SK-N-SH (cell line): ENCODE measurements at regions not wholly inside any gene's neighbourhood (a gene's known extent, or its start where the extent isn't known, plus 50 kb on each side); places are given as distances from the start of the nearest gene placed in this dataset.

Experiments
- CTCF ChIA-PET: fragments of 300-600, 350-600 bp; formaldehyde crosslinking; extraction: SDS; loops from one replicate; lab custom pipeline; 2021; lab: Yijun Ruan, JAX
- POLR2A ChIA-PET: fragments of 350-600 bp; sonication (Branson Sonifier 250); formaldehyde crosslinking; extraction: SDS; loops from one replicate; lab custom pipeline; 2020; ENCODE audit warnings: antibody characterized with exemption, inconsistent platforms; lab: Yijun Ruan, JAX
- DNase-seq: peaks from one replicate; pipeline ENCODE4 v3.0.0; 2012
- H2AFZ ChIP-seq: fragments of 200-600 bp; sonication (generic); 2 replicates; pipeline ENCODE4 v1.8.1; 2016; ENCODE audit warnings: antibody characterized with exemption, mild to moderate bottlenecking, low read depth
- H3F3A ChIP-seq: fragments of 200-600 bp; sonication (generic); replicated peaks from 2 replicates; pipeline ENCODE3; 2016; ENCODE audit warnings: antibody characterized with exemption, mild to moderate bottlenecking; ENCODE audit not compliant: insufficient read depth
- H3K27ac ChIP-seq, 2 experiments: fragments of 200-500 bp in 1 of 2; fragments of 200-600 bp in 1 of 2; sonication (Bioruptor generic) in 1 of 2; sonication (generic), shearing (Covaris generic) in 1 of 2; 2 replicates each; pipeline versions ENCODE4 v1.5.1 to v1.6.1; 2014 to 2016; ENCODE audit warnings: low read depth in 2 of 2, inconsistent platforms in 1 of 2, low read length in 1 of 2, mild to moderate bottlenecking in 1 of 2, mixed read lengths in 1 of 2
- H3K27me3 ChIP-seq: fragments of 200-600 bp; sonication (generic), shearing (Covaris generic); 2 replicates; pipeline ENCODE4 v1.6.1; 2016; ENCODE audit warnings: mixed run types; ENCODE audit not compliant: insufficient read depth
- H3K36me3 ChIP-seq, 2 experiments: fragments of 200-500 bp in 1 of 2; fragments of 200-600 bp in 1 of 2; sonication (Bioruptor generic) in 1 of 2; sonication (generic) in 1 of 2; replicated peaks in 1 of 2; 2 replicates each; pipeline versions ENCODE3 to v1.5.1; 2014 to 2016; ENCODE audit warnings: low read length in 1 of 2, mild to moderate bottlenecking in 1 of 2; ENCODE audit not compliant: insufficient read depth in 2 of 2, control insufficient read depth in 1 of 2
- H3K4me1 ChIP-seq, 2 experiments: fragments of 200-500 bp in 1 of 2; fragments of 200-600 bp in 1 of 2; sonication (Bioruptor generic) in 1 of 2; sonication (generic), shearing (Covaris generic) in 1 of 2; 2 replicates each; pipeline versions ENCODE4 v1.5.1 to v1.6.1; 2014 to 2016; ENCODE audit warnings: low read depth in 1 of 2, low read length in 1 of 2, mixed run types in 1 of 2; ENCODE audit not compliant: insufficient read depth in 2 of 2, control insufficient read depth in 1 of 2
- H3K4me2 ChIP-seq: fragments of 200-600 bp; sonication (generic), shearing (Covaris generic); 2 replicates; pipeline ENCODE4 v1.6.1; 2017; ENCODE audit warnings: mixed run types
- H3K4me3 ChIP-seq, 2 experiments: fragments of 200-500 bp in 1 of 2; fragments of 200-600 bp in 1 of 2; sonication (Bioruptor generic) in 1 of 2; sonication (generic), shearing (Covaris generic) in 1 of 2; 2 replicates each; pipeline versions ENCODE4 v1.5.1 to v1.8.1; 2014 to 2016; ENCODE audit warnings: low read depth in 2 of 2, inconsistent platforms in 1 of 2, low read length in 1 of 2, mild to moderate bottlenecking in 1 of 2, mixed read lengths in 1 of 2, moderate library complexity in 1 of 2
- H3K79me2 ChIP-seq: fragments of 200-600 bp; sonication (generic); 2 replicates; pipeline ENCODE4 v1.8.1; 2017; ENCODE audit warnings: mild to moderate bottlenecking; ENCODE audit not compliant: insufficient read depth
- H3K9ac ChIP-seq: fragments of 200-600 bp; sonication (generic); 2 replicates; pipeline ENCODE4 v1.6.1; 2017; ENCODE audit warnings: mixed run types
- H3K9me2 ChIP-seq: fragments of 200-600 bp; sonication (generic); 2 replicates; pipeline ENCODE4 v1.6.1; 2017; ENCODE audit warnings: mixed run types
- H3K9me3 ChIP-seq: fragments of 200-600 bp; sonication (generic); 2 replicates; pipeline ENCODE4 v1.6.1; 2017; ENCODE audit warnings: mixed run types, mild to moderate bottlenecking, moderate library complexity
- H4K20me1 ChIP-seq: fragments of 200-600 bp; sonication (generic); 2 replicates; pipeline ENCODE4 v1.6.1; 2017; ENCODE audit warnings: mild to moderate bottlenecking, mixed run types; ENCODE audit not compliant: insufficient read depth
- CHD2 ChIP-seq: fragments of 150-350 bp; IDR thresholded peaks from 2 replicates; pipeline ENCODE4 v1.6.1; 2018; ENCODE audit warnings: low read length; ENCODE audit not compliant: partially characterized antibody
- ELF1 ChIP-seq: IDR thresholded peaks from 2 replicates; pipeline ENCODE4 v1.4.0; 2012
- EP300 ChIP-seq, 2 experiments: IDR thresholded peaks; 2 replicates each; pipeline versions ENCODE4 v1.4.0 to v1.6.1; 2012; ENCODE audit warnings: borderline replicate concordance in 1 of 2, low read depth in 1 of 2, low read length in 1 of 2
- EZH2phosphoT487 ChIP-seq: fragments of 200-600 bp; sonication (generic); IDR thresholded peaks from 2 replicates; pipeline ENCODE4 v1.6.1; 2017; ENCODE audit warnings: low read depth, mixed run types, mild to moderate bottlenecking, antibody characterized with exemption, moderate library complexity, borderline replicate concordance
- FOSL2 ChIP-seq: IDR thresholded peaks from 2 replicates; pipeline ENCODE4 v1.4.0; 2012; ENCODE audit warnings: low read depth, mild to moderate bottlenecking, moderate library complexity, borderline replicate concordance
- FOXJ3 ChIP-seq: sonication (generic); formaldehyde crosslinking; IDR thresholded peaks from 2 replicates; pipeline ENCODE4 v1.5.1; 2020; ENCODE audit warnings: mild to moderate bottlenecking, missing genetic modification reagents
- FOXM1 ChIP-seq: IDR thresholded peaks from 2 replicates; pipeline ENCODE4 v1.4.0; 2012; ENCODE audit warnings: low read depth, mild to moderate bottlenecking
- GATA2 ChIP-seq: sonication (generic); formaldehyde crosslinking; IDR thresholded peaks from 2 replicates; pipeline ENCODE4 v1.5.0; 2020; ENCODE audit warnings: mild to moderate bottlenecking, missing genetic modification reagents
- JUND ChIP-seq: IDR thresholded peaks from 2 replicates; pipeline ENCODE4 v1.4.0; 2012
- MEF2A ChIP-seq: IDR thresholded peaks from 2 replicates; pipeline ENCODE4 v1.4.0; 2012; ENCODE audit warnings: low read depth, borderline replicate concordance
- MXI1 ChIP-seq: IDR thresholded peaks from 2 replicates; pipeline ENCODE4 v1.6.1; 2012; ENCODE audit warnings: mild to moderate bottlenecking, low read depth, low read length, improper control_type of control experiment
- NFIC ChIP-seq: IDR thresholded peaks from 2 replicates; pipeline ENCODE4 v1.4.0; 2012; ENCODE audit warnings: borderline replicate concordance
- POLR2AphosphoS5 ChIP-seq: IDR thresholded peaks from 2 replicates; pipeline ENCODE4 v1.6.1; 2012; ENCODE audit warnings: low read depth, low read length
- RAD21 ChIP-seq: IDR thresholded peaks from 2 replicates; pipeline ENCODE4 v1.6.1; 2012; ENCODE audit warnings: mild to moderate bottlenecking, low read length
- RXRA ChIP-seq: IDR thresholded peaks from 2 replicates; pipeline ENCODE4 v1.4.0; 2012; ENCODE audit warnings: low read depth, mild to moderate bottlenecking, borderline replicate concordance
- SIN3A ChIP-seq: IDR thresholded peaks from 2 replicates; pipeline ENCODE4 v1.6.1; 2012; ENCODE audit warnings: low read depth, mild to moderate bottlenecking, low read length, moderate library complexity, borderline replicate concordance
- SMC3 ChIP-seq: IDR thresholded peaks from 2 replicates; pipeline ENCODE4 v1.6.1; 2012; ENCODE audit warnings: low read depth, low read length, improper control_type of control experiment
- TAF1 ChIP-seq: IDR thresholded peaks from 2 replicates; pipeline ENCODE4 v1.6.1; 2012; ENCODE audit warnings: low read depth, mild to moderate bottlenecking, low read length, moderate library complexity, borderline replicate concordance
- TCF12 ChIP-seq: IDR thresholded peaks from 2 replicates; pipeline ENCODE4 v1.4.0; 2012
- WGBS: methylation state at CpG from one replicate; pipeline ENCODE4 v1.1.6; 2017; ENCODE audit warnings: low lambda C conversion rate; 5-methylcytosine and 5-hydroxymethylcytosine counted together
- TF ChIP-seq, protein P1 (sequence below): fragments of 150-350 bp; IDR thresholded peaks from 2 replicates; pipeline ENCODE4 v1.6.1; 2016; ENCODE audit warnings: mild to moderate bottlenecking, low read depth, low read length
- TF ChIP-seq, protein P2 (sequence below): fragments of 200-600 bp; sonication (generic); IDR thresholded peaks from 2 replicates; pipeline ENCODE4 v1.6.1; 2017; ENCODE audit warnings: antibody characterized with exemption, mild to moderate bottlenecking, moderate library complexity
- TF ChIP-seq, protein P3 (sequence below): IDR thresholded peaks from 2 replicates; pipeline ENCODE4 v1.4.0; 2012; ENCODE audit warnings: low read depth, borderline replicate concordance

DNA sequence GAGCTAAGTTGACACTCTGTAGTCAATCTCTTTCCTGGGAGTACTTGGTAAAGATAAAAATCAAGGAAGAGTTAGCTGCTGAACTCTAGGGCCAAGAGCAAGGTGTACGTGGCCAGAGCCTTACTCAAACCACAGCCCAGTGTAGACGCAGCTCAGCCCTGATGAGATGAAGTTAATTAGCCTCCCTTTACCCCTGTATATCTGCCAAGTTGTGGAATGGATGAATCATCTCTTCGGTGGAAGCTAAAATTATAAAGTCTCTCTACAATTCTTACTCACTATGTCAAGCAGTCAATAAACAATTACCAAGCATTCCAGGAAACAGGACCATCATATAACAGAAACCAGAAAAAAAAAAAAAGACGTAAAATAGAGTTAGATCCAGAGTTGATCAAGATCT is 146.9 kb upstream of the UFM1 start:
- DNase-seq: no peak

DNA sequence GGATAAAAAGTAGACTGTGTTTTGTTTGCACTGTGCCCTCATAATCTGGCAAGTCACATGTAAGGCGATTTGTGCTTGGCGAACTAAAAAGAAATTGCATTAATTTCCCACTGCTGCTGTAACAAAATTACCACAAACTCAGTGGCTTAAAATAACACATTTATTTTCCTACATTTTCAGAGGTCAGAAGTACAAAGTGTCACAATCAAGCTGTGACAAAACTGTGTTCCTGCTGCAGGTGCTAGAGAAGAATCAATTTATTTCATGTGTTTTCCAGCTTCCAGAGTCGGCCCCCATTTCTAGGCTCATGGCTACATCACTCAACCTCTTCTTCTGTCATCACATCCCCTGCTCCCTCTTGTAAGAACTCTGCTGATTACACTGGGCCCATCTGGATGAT is 158.6 kb upstream of the UFM1 start:
- no peak overlapping the region for H2AFZ ChIP-seq
- H3K4me3 ChIP-seq: no peak overlapping the region
- 2% methylated on average over 3 of the region's 3 CpGs for WGBS
- CTCF ChIA-PET: no interaction called here
- no peaks in the 10 kb centered on the region for H3K36me3 ChIP-seq
- no peaks in the 10 kb centered on the region for H3K9me3 ChIP-seq
- H3K27me3 ChIP-seq: 0 out of 2 replicates have a peak, but pooled peaks cover 5% of the 10 kb centered on the region
- H3K9ac ChIP-seq: no peak overlapping the region
- H4K20me1 ChIP-seq: no peaks in the 10 kb centered on the region
- no peaks in the 10 kb centered on the region for H3F3A ChIP-seq
- POLR2A ChIA-PET: no interaction called here
- H3K27ac ChIP-seq: no peak overlapping the region
- H3K4me1 ChIP-seq: no peaks in the 10 kb centered on the region
- H3K79me2 ChIP-seq: no peaks in the 10 kb centered on the region
- H3K9me2 ChIP-seq: no peaks in the 10 kb centered on the region
- TF ChIP-seq, protein P1, sequence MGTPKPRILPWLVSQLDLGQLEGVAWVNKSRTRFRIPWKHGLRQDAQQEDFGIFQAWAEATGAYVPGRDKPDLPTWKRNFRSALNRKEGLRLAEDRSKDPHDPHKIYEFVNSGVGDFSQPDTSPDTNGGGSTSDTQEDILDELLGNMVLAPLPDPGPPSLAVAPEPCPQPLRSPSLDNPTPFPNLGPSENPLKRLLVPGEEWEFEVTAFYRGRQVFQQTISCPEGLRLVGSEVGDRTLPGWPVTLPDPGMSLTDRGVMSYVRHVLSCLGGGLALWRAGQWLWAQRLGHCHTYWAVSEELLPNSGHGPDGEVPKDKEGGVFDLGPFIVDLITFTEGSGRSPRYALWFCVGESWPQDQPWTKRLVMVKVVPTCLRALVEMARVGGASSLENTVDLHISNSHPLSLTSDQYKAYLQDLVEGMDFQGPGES: no peak
- TF ChIP-seq JUND (no peak), ELF1 (no peak), CHD2 (no peak), FOXM1 (no peak), TCF12 (no peak), GATA2 (CRISPR knock-in tag) (no peak), MXI1 (no peak), MEF2A (no peak), EZH2phosphoT487 (no peak), SIN3A (no peak), EP300 (IDR thresholded peaks at IDR 0.05; ENCODE audit: borderline replicate concordance in 1 of 2, low read depth in 1 of 2, low read length in 1 of 2) (no peak), FOSL2 (no peak), NFIC (no peak), SMC3 (no peak)
- TF ChIP-seq, protein P2, sequence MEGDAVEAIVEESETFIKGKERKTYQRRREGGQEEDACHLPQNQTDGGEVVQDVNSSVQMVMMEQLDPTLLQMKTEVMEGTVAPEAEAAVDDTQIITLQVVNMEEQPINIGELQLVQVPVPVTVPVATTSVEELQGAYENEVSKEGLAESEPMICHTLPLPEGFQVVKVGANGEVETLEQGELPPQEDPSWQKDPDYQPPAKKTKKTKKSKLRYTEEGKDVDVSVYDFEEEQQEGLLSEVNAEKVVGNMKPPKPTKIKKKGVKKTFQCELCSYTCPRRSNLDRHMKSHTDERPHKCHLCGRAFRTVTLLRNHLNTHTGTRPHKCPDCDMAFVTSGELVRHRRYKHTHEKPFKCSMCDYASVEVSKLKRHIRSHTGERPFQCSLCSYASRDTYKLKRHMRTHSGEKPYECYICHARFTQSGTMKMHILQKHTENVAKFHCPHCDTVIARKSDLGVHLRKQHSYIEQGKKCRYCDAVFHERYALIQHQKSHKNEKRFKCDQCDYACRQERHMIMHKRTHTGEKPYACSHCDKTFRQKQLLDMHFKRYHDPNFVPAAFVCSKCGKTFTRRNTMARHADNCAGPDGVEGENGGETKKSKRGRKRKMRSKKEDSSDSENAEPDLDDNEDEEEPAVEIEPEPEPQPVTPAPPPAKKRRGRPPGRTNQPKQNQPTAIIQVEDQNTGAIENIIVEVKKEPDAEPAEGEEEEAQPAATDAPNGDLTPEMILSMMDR: no peak
- no peak overlapping the region for H3K4me2 ChIP-seq
- no peak for DNase-seq

More for the DNA sequence above, 146.9 kb upstream of the UFM1 start:
- H3K27me3 ChIP-seq: 0 out of 2 replicates have a peak, but pooled peaks cover 6% of the 10 kb centered on the region
- no peak overlapping the region for H2AFZ ChIP-seq
- H3K4me2 ChIP-seq: no peak overlapping the region
- no peaks in the 10 kb centered on the region for H3K36me3 ChIP-seq
- no peaks in the 10 kb centered on the region for H3K79me2 ChIP-seq
- POLR2A ChIA-PET: no interaction called here
- no peak overlapping the region for H3K27ac ChIP-seq
- H3K9me3 ChIP-seq: no peaks in the 10 kb centered on the region
- no peaks in the 10 kb centered on the region for H4K20me1 ChIP-seq
- H3K9ac ChIP-seq: no peak overlapping the region
- no peaks in the 10 kb centered on the region for H3K9me2 ChIP-seq
- no peaks in the 10 kb centered on the region for H3K4me1 ChIP-seq
- no peak for TF ChIP-seq POLR2AphosphoS5
- no peak for TF ChIP-seq JUND
- TF ChIP-seq MXI1: no peak
- TF ChIP-seq, protein P3, sequence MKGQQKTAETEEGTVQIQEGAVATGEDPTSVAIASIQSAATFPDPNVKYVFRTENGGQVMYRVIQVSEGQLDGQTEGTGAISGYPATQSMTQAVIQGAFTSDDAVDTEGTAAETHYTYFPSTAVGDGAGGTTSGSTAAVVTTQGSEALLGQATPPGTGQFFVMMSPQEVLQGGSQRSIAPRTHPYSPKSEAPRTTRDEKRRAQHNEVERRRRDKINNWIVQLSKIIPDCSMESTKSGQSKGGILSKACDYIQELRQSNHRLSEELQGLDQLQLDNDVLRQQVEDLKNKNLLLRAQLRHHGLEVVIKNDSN: no peak
- no peak for TF ChIP-seq TAF1
- TF ChIP-seq FOSL2: no peak
- TF ChIP-seq RAD21: no peak
- no peak for TF ChIP-seq ELF1
- no peak for TF ChIP-seq CHD2
- no peak for TF ChIP-seq RXRA
- TF ChIP-seq TCF12: no peak
- no peak for TF ChIP-seq EZH2phosphoT487
- TF ChIP-seq GATA2 (CRISPR knock-in tag): no peak
- no peak for TF ChIP-seq FOXJ3 (CRISPR knock-in tag)
- no peak for TF ChIP-seq FOXM1
- WGBS: 8% methylated on average over 4 of the region's 4 CpGs
- CTCF ChIA-PET: no interaction called here
- no peaks in the 10 kb centered on the region for H3F3A ChIP-seq
- no peak overlapping the region for H3K4me3 ChIP-seq
